ENCODE measurements at regions not wholly inside any gene's neighbourhood (a gene's known extent, or its start where the extent isn't known, plus 50 kb on each side); places are given as distances from the start of the nearest gene placed in this dataset.

- in situ Hi-C loops (cut with HindIII; ENCODE audit: low pct_unique_long_range_greater_than_20kb, low sequenced_read_pairs): no loop called here
- DNase-seq (ENCODE audit: low read depth, low spot score): no peak
- no peaks in the 10 kb centered on the region for H3K9me3 ChIP-seq (ENCODE audit: control insufficient read depth, insufficient read depth, low read depth, low read length)
- no peak overlapping the region for H3K27ac ChIP-seq (ENCODE audit: low read length)
- no peak for ATAC-seq
- no TSS peak for BruUV-seq (replicated peaks)
- no peak overlapping the region for H3K4me3 ChIP-seq (ENCODE audit: low read depth in 2 of 2, low read length in 2 of 2)
- TF ChIP-seq CTCF (IDR thresholded peaks at IDR 0.05): no peak
- no peak for TF ChIP-seq POLR2AphosphoS5 (IDR thresholded peaks at IDR 0.05; ENCODE audit: low read depth, low read length)
- POLR2A ChIA-PET: no interaction called here
- H3K4me1 ChIP-seq (ENCODE audit: control insufficient read depth, insufficient read depth, low read length): no peaks in the 10 kb centered on the region
- intact Hi-C loops (cut with micrococcal nuclease; ENCODE audit: unreplicated experiment): no loop called here
- CTCF ChIA-PET: no interaction called here
- no peaks in the 10 kb centered on the region for H3K36me3 ChIP-seq (ENCODE audit: control insufficient read depth, insufficient read depth, low read length)
- no peaks in the 10 kb centered on the region for H3K27me3 ChIP-seq (ENCODE audit: control insufficient read depth, insufficient read depth, low read length)
Observed at GRCh38 chr1:213679153-213679552, 308.6 kb upstream of the PROX1 start.

DNA sequence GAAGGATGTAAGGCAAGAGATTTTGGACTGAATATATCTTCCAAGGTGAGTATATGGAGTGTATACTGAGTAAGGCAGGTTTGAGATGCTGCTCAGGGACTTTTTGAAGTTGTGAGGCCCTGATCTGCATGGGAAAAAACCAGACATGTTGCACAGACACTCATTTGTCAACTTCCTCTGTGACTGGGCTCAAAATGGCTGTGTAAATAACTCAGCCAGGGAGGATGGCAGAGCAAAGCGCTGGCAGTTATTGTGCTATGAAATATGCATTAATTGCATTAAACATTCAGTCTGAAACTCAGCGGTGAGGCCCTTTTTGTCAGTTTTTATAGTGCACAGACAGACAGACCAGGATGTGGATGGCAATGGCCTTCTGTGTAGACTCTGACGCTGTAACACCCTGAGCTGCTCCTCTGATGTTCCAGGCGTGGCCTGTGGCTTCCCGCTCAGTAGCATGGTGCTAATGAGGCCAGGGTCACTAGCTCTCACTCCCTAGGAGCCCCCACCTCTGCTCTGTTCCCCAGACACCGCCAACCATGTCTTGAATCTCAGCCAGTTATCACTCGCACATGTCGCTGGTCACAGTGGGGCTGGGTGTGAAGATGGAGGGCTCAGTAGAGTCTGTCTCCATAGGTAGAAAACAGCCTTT lies 307.0 kb upstream of the PROX1 start:
- in situ Hi-C loops (cut with HindIII; ENCODE audit: low pct_unique_long_range_greater_than_20kb, low sequenced_read_pairs): no loop called here
- no peaks in the 10 kb centered on the region for H3K9me3 ChIP-seq (ENCODE audit: control insufficient read depth, insufficient read depth, low read depth, low read length)
- no peak overlapping the region for H3K27ac ChIP-seq (ENCODE audit: low read length)
- no peak for DNase-seq (ENCODE audit: low read depth, low spot score)
- ChIA-PET POLR2A (no interaction called here), CTCF (no interaction called here)
- ATAC-seq: no peak
- no peaks in the 10 kb centered on the region for H3K36me3 ChIP-seq (ENCODE audit: control insufficient read depth, insufficient read depth, low read length)
- intact Hi-C loops (cut with micrococcal nuclease; ENCODE audit: unreplicated experiment): no loop called here
- no TSS peak for BruUV-seq (replicated peaks)
- no peaks in the 10 kb centered on the region for H3K4me1 ChIP-seq (ENCODE audit: control insufficient read depth, insufficient read depth, low read length)
- H3K4me3 ChIP-seq (ENCODE audit: low read depth in 2 of 2, low read length in 2 of 2): no peak overlapping the region
- H3K27me3 ChIP-seq (ENCODE audit: control insufficient read depth, insufficient read depth, low read length): no peaks in the 10 kb centered on the region
- TF ChIP-seq SIN3A (IDR thresholded peaks at IDR 0.05; ENCODE audit: borderline replicate concordance, insufficient read depth, low read depth, low read length) (no peak), CTCF (IDR thresholded peaks at IDR 0.05) (no peak), POLR2AphosphoS5 (IDR thresholded peaks at IDR 0.05; ENCODE audit: low read depth, low read length) (no peak), TCF7L2 (IDR thresholded peaks at IDR 0.05; ENCODE audit: low read depth, low read length) (no peak)
- TF ChIP-seq, protein P1, sequence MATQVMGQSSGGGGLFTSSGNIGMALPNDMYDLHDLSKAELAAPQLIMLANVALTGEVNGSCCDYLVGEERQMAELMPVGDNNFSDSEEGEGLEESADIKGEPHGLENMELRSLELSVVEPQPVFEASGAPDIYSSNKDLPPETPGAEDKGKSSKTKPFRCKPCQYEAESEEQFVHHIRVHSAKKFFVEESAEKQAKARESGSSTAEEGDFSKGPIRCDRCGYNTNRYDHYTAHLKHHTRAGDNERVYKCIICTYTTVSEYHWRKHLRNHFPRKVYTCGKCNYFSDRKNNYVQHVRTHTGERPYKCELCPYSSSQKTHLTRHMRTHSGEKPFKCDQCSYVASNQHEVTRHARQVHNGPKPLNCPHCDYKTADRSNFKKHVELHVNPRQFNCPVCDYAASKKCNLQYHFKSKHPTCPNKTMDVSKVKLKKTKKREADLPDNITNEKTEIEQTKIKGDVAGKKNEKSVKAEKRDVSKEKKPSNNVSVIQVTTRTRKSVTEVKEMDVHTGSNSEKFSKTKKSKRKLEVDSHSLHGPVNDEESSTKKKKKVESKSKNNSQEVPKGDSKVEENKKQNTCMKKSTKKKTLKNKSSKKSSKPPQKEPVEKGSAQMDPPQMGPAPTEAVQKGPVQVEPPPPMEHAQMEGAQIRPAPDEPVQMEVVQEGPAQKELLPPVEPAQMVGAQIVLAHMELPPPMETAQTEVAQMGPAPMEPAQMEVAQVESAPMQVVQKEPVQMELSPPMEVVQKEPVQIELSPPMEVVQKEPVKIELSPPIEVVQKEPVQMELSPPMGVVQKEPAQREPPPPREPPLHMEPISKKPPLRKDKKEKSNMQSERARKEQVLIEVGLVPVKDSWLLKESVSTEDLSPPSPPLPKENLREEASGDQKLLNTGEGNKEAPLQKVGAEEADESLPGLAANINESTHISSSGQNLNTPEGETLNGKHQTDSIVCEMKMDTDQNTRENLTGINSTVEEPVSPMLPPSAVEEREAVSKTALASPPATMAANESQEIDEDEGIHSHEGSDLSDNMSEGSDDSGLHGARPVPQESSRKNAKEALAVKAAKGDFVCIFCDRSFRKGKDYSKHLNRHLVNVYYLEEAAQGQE (IDR thresholded peaks at IDR 0.05; ENCODE audit: insufficient read depth in 1 of 2, low read depth in 2 of 2, low read length in 1 of 2): no peak

All from Panc1 (cell line).